GM23338 (cell line): ENCODE measurements at regions not wholly inside any gene's neighbourhood (a gene's known extent, or its start where the extent isn't known, plus 50 kb on each side); places are given as distances from the start of the nearest gene placed in this dataset.

Experiments used
- ATAC-seq: fragments of 200-7000 bp; cut with Tn5 transposase; 3 replicates; pipeline ENCODE4 v1.9.1; 2020
- DNase-seq: peaks from one replicate; pipeline ENCODE4 v3.0.0-alpha.2; 2015; ENCODE audit warnings: low spot score
- H2AFZ ChIP-seq: fragments of 200-600 bp; sonication (generic); 2 replicates; pipeline ENCODE4 v1.8.0; 2016; ENCODE audit warnings: antibody characterized with exemption, mild to moderate bottlenecking, moderate library complexity
- H3F3A ChIP-seq: fragments of 200-600 bp; sonication (generic); replicated peaks from 2 replicates; pipeline ENCODE4 v1.8.0; 2017; ENCODE audit warnings: antibody characterized with exemption, mixed run types, low read depth
- H3K27ac ChIP-seq: fragments of 200-600 bp; sonication (generic); 2 replicates; pipeline ENCODE4 v1.6.1; 2016; ENCODE audit warnings: low read depth
- H3K27me3 ChIP-seq: fragments of 200-600 bp; sonication (generic); 2 replicates; pipeline ENCODE4 v1.8.0; 2016; ENCODE audit warnings: mild to moderate bottlenecking, mixed run types, moderate library complexity; ENCODE audit not compliant: insufficient read depth
- H3K36me3 ChIP-seq: fragments of 200-600 bp; sonication (generic); 2 replicates; pipeline ENCODE4 v1.8.0; 2016; ENCODE audit warnings: mild to moderate bottlenecking; ENCODE audit not compliant: insufficient read depth
- H3K4me1 ChIP-seq: fragments of 200-600 bp; sonication (generic); 2 replicates; pipeline ENCODE4 v1.8.0; 2016; ENCODE audit warnings: mild to moderate bottlenecking, moderate library complexity; ENCODE audit not compliant: insufficient read depth
- H3K4me2 ChIP-seq: fragments of 200-600 bp; sonication (generic); 2 replicates; pipeline ENCODE4 v1.7.1; 2017; ENCODE audit warnings: mixed run types
- H3K4me3 ChIP-seq: fragments of 200-600 bp; sonication (generic); 2 replicates; pipeline ENCODE4 v1.6.1; 2016; ENCODE audit warnings: mixed run types
- H3K79me2 ChIP-seq: fragments of 200-600 bp; sonication (generic); replicated peaks from 2 replicates; pipeline ENCODE4 v1.8.0; 2017; ENCODE audit warnings: mild to moderate bottlenecking; ENCODE audit not compliant: insufficient read depth
- H3K9me2 ChIP-seq: fragments of 200-600 bp; sonication (generic); 2 replicates; pipeline ENCODE4 v1.8.0; 2017; ENCODE audit not compliant: insufficient read depth
- H4K20me1 ChIP-seq: fragments of 200-600 bp; sonication (generic); replicated peaks from 2 replicates; pipeline ENCODE4 v1.8.0; 2017; ENCODE audit warnings: mild to moderate bottlenecking; ENCODE audit not compliant: insufficient read depth
- H3K27ac Mint-ChIP-seq: 2 replicates; pipeline ENCODE4 v1.8.0; 2020; ENCODE audit warnings: inconsistent platforms, mild to moderate bottlenecking, moderate library complexity, mixed read lengths
- H3K27me3 Mint-ChIP-seq: 3 replicates; pipeline ENCODE4 v1.8.0; 2022; ENCODE audit warnings: low read depth, mild to moderate bottlenecking, moderate library complexity, mixed read lengths, inconsistent platforms; ENCODE audit not compliant: insufficient read depth, poor library complexity
- H3K36me3 Mint-ChIP-seq: 3 replicates; pipeline ENCODE4 v1.8.0; 2021; ENCODE audit warnings: low read depth, mild to moderate bottlenecking, inconsistent platforms, moderate library complexity, mixed read lengths
- H3K4me1 Mint-ChIP-seq: 3 replicates; pipeline ENCODE4 v1.8.0; 2020; ENCODE audit warnings: mild to moderate bottlenecking, inconsistent platforms, mixed read lengths
- H3K4me3 Mint-ChIP-seq: 3 replicates; pipeline ENCODE4 v1.8.0; 2021; ENCODE audit warnings: moderate library complexity, mild to moderate bottlenecking, inconsistent platforms, mixed read lengths
- H3K9me3 Mint-ChIP-seq: 3 replicates; pipeline ENCODE4 v1.8.0; 2020; ENCODE audit warnings: moderate library complexity, mild to moderate bottlenecking, inconsistent platforms, mixed read lengths
- CREB1 ChIP-seq: fragments of 250-450 bp; sonication (Bioruptor Pico); IDR thresholded peaks from 2 replicates; pipeline ENCODE4 v1.5.0; 2020; ENCODE audit warnings: low read depth, mild to moderate bottlenecking, moderate library complexity
- ETS1 ChIP-seq: IDR thresholded peaks from 2 replicates; pipeline ENCODE4 v1.6.1; 2016; ENCODE audit warnings: antibody characterized with exemption
- EZH2 ChIP-seq: fragments of 200-600 bp; sonication (generic); IDR thresholded peaks from one replicate; pipeline ENCODE4 v1.8.0; 2017; ENCODE audit warnings: antibody characterized with exemption, mild to moderate bottlenecking, low read depth; ENCODE audit not compliant: unreplicated experiment
- EZH2phosphoT487 ChIP-seq: fragments of 200-600 bp; sonication (generic); IDR thresholded peaks from one replicate; pipeline ENCODE4 v1.8.1; 2018; ENCODE audit warnings: antibody characterized with exemption; ENCODE audit not compliant: unreplicated experiment
- JUNB ChIP-seq: IDR thresholded peaks from one replicate; pipeline ENCODE4 v1.6.1; 2016; ENCODE audit warnings: antibody characterized with exemption; ENCODE audit not compliant: unreplicated experiment
- NANOG ChIP-seq: IDR thresholded peaks from 2 replicates; pipeline ENCODE4 v1.6.1; 2016; ENCODE audit warnings: antibody characterized with exemption, borderline replicate concordance
- POLR2AphosphoS5 ChIP-seq: IDR thresholded peaks from 2 replicates; pipeline ENCODE4 v1.6.1; 2016; ENCODE audit warnings: antibody characterized with exemption, low read depth
- REST ChIP-seq: IDR thresholded peaks from one replicate; pipeline ENCODE4 v1.6.1; 2018; ENCODE audit warnings: antibody characterized with exemption; ENCODE audit not compliant: unreplicated experiment
- STAT1 ChIP-seq: IDR thresholded peaks from one replicate; pipeline ENCODE4 v1.6.1; 2016; ENCODE audit warnings: antibody characterized with exemption; ENCODE audit not compliant: unreplicated experiment
- ZNF331 ChIP-seq: fragments of 250-450 bp; sonication (Bioruptor Pico); IDR thresholded peaks from 2 replicates; pipeline ENCODE4 v1.5.0; 2020; ENCODE audit warnings: low read depth, mild to moderate bottlenecking, moderate library complexity

- peaks cover 5% of the 10 kb centered on the region for H3K27me3 Mint-ChIP-seq
- no peak for ATAC-seq
Observed at GRCh38 chr10:25697412-25697811, 236.6 kb upstream of the MYO3A start.

GRCh38 chr10:25698638-25699037 is 235.4 kb upstream of the MYO3A start:
- H2AFZ ChIP-seq = no peak overlapping the region

More at GRCh38 chr10:25697412-25697811, 236.6 kb upstream of the MYO3A start:
- Histone ChIP-seq H3K79me2 (no peaks in the 10 kb centered on the region), H3K27ac (no peak overlapping the region), H3F3A (no peaks in the 10 kb centered on the region), H3K36me3 (no peaks in the 10 kb centered on the region), H4K20me1 (no peaks in the 10 kb centered on the region), H2AFZ (no peak overlapping the region), H3K4me3 (no peak overlapping the region), H3K9me2 (no peaks in the 10 kb centered on the region), H3K27me3 (no peaks in the 10 kb centered on the region), H3K4me1 (no peaks in the 10 kb centered on the region), H3K4me2 (no peak overlapping the region)
- H3K4me1 Mint-ChIP-seq = 0 out of 3 replicates have a peak, but pooled peaks cover 2% of the 10 kb centered on the region
- H3K27ac Mint-ChIP-seq = no peak overlapping the region
- no peak overlapping the region for H3K4me3 Mint-ChIP-seq
- no peak for DNase-seq
- H3K36me3 Mint-ChIP-seq = no peaks in the 10 kb centered on the region; the same call in 2 of the 3 replicates
- no peak for TF ChIP-seq STAT1
- no peak for TF ChIP-seq EZH2phosphoT487
- TF ChIP-seq ZNF331 = no peak
- TF ChIP-seq POLR2AphosphoS5 = no peak
- TF ChIP-seq ETS1 = no peak
- no peak for TF ChIP-seq NANOG
- no peak for TF ChIP-seq JUNB
- no peak for TF ChIP-seq CREB1 (CRISPR knock-in tag)
- no peaks in the 10 kb centered on the region for H3K9me3 Mint-ChIP-seq

GRCh38 chr10:25699631-25700030 is 234.4 kb upstream of the MYO3A start:
- Histone ChIP-seq H3K36me3 (no peaks in the 10 kb centered on the region), H3K27me3 (no peaks in the 10 kb centered on the region), H2AFZ (no peak overlapping the region), H3F3A (no peaks in the 10 kb centered on the region), H3K9me2 (no peaks in the 10 kb centered on the region), H3K79me2 (no peaks in the 10 kb centered on the region), H3K4me1 (no peaks in the 10 kb centered on the region; the same call in 1 of the 2 replicates), H3K4me3 (no peak overlapping the region), H3K27ac (no peak overlapping the region), H3K4me2 (no peak overlapping the region), H4K20me1 (no peaks in the 10 kb centered on the region)
- no peaks in the 10 kb centered on the region; the same call in 2 of the 3 replicates for H3K36me3 Mint-ChIP-seq
- ATAC-seq (no peak), DNase-seq (no peak)
- peaks cover 6% of the 10 kb centered on the region for H3K4me1 Mint-ChIP-seq
- no peak overlapping the region for H3K4me3 Mint-ChIP-seq
- no peak overlapping the region for H3K27ac Mint-ChIP-seq
- H3K27me3 Mint-ChIP-seq = peaks cover 8% of the 10 kb centered on the region
- H3K9me3 Mint-ChIP-seq = no peaks in the 10 kb centered on the region
- TF ChIP-seq CREB1 (CRISPR knock-in tag) (no peak), EZH2 (no peak), ZNF331 (no peak), POLR2AphosphoS5 (no peak), REST (no peak), EZH2phosphoT487 (no peak), JUNB (no peak), NANOG (no peak), STAT1 (no peak), ETS1 (no peak)

More at GRCh38 chr10:25698638-25699037, 235.4 kb upstream of the MYO3A start:
- Mint-ChIP-seq H3K4me3 (no peak overlapping the region), H3K27ac (no peak overlapping the region), H3K27me3 (peaks cover 8% of the 10 kb centered on the region), H3K36me3 (no peaks in the 10 kb centered on the region; the same call in 2 of the 3 replicates), H3K9me3 (no peaks in the 10 kb centered on the region), H3K4me1 (0 out of 3 replicates have a peak, but pooled peaks cover 2% of the 10 kb centered on the region)
- Histone ChIP-seq H3K27me3 (no peaks in the 10 kb centered on the region), H3F3A (no peaks in the 10 kb centered on the region), H3K4me1 (no peaks in the 10 kb centered on the region), H3K36me3 (no peaks in the 10 kb centered on the region), H3K4me2 (no peak overlapping the region), H4K20me1 (no peaks in the 10 kb centered on the region), H3K4me3 (no peak overlapping the region), H3K27ac (no peak overlapping the region), H3K79me2 (no peaks in the 10 kb centered on the region), H3K9me2 (no peaks in the 10 kb centered on the region)
- ATAC-seq (no peak), DNase-seq (no peak)
- TF ChIP-seq EZH2 (no peak), NANOG (no peak), STAT1 (no peak), ZNF331 (no peak)
